ENCODE measurements at regions not wholly inside any gene's neighbourhood (a gene's known extent, or its start where the extent isn't known, plus 50 kb on each side); places are given as distances from the start of the nearest gene placed in this dataset.
A peak's percentile ranks its signal among the peaks of the same experiment; 100 is the strongest.

- no peak overlapping the region for H3K4me3 ChIP-seq (replicated peaks; ENCODE audit: low read depth, low read length)
- TF ChIP-seq CTCF (IDR thresholded peaks at IDR 0.05; ENCODE audit: low read depth, low read length, missing control alignments) = no peak
- DNase-seq (ENCODE audit: extremely low read depth, low read depth) = no peak
Observed at GRCh38 chr17:72587156-72587555, 466.3 kb downstream of the SOX9 start.

- TF ChIP-seq CTCF (IDR thresholded peaks at IDR 0.05; ENCODE audit: low read depth, low read length, missing control alignments) = no peak
- H3K4me3 ChIP-seq (replicated peaks; ENCODE audit: low read depth, low read length) = no peak overlapping the region
- no peak for DNase-seq (ENCODE audit: extremely low read depth, low read depth)
Observed at GRCh38 chr17:72587773-72588511, 467.1 kb downstream of the SOX9 start.

- H3K4me3 ChIP-seq (replicated peaks; ENCODE audit: low read depth, low read length) = no peak overlapping the region
- DNase-seq (ENCODE audit: extremely low read depth, low read depth) = no peak
- TF ChIP-seq CTCF (IDR thresholded peaks at IDR 0.05; ENCODE audit: low read depth, low read length, missing control alignments) = no peak
Observed at GRCh38 chr17:72588561-72588960, 467.7 kb downstream of the SOX9 start.

GRCh38 chr17:72588961-72589360 is 468.1 kb downstream of the SOX9 start:
- H3K4me3 ChIP-seq (replicated peaks; ENCODE audit: low read depth, low read length) = no peak overlapping the region
- no peak for TF ChIP-seq CTCF (IDR thresholded peaks at IDR 0.05; ENCODE audit: low read depth, low read length, missing control alignments)
- DNase-seq (ENCODE audit: extremely low read depth, low read depth) = no peak

GRCh38 chr17:72590382-72590781 is 469.6 kb downstream of the SOX9 start:
- H3K4me3 ChIP-seq (replicated peaks; ENCODE audit: low read depth, low read length) = peak overlapping the region; percentile 76
- no peak for TF ChIP-seq CTCF (IDR thresholded peaks at IDR 0.05; ENCODE audit: low read depth, low read length, missing control alignments)
- no peak for DNase-seq (ENCODE audit: extremely low read depth, low read depth)

- no peak for TF ChIP-seq CTCF (IDR thresholded peaks at IDR 0.05; ENCODE audit: low read depth, low read length, missing control alignments)
- peak overlapping the region; percentile 76 for H3K4me3 ChIP-seq (replicated peaks; ENCODE audit: low read depth, low read length)
- DNase-seq (ENCODE audit: extremely low read depth, low read depth) = no peak
Observed at GRCh38 chr17:72590882-72591281, 470.1 kb downstream of the SOX9 start.

All from HFF-Myc (cell line).